Muscle of arm (tissue), 1 donor: ENCODE measurements at regions not wholly inside any gene's neighbourhood (a gene's known extent, or its start where the extent isn't known, plus 50 kb on each side); places are given as distances from the start of the nearest gene placed in this dataset.

Experiments
- DNase-seq: peaks from one replicate; pipeline ENCODE4 v3.0.0-alpha.2; 2013

GRCh38 chr1:173421286-173421685 is 55.8 kb upstream of the PRDX6 start:
- DNase-seq = no peak

- no peak for DNase-seq
Measured at GRCh38 chr1:173421789-173422188, 55.3 kb upstream of the PRDX6 start.

GRCh38 chr1:173422456-173422976 is 54.6 kb upstream of the PRDX6 start:
- no peak for DNase-seq

- no peak for DNase-seq
Measured at GRCh38 chr1:173423291-173423690, 53.8 kb upstream of the PRDX6 start.

DNA sequence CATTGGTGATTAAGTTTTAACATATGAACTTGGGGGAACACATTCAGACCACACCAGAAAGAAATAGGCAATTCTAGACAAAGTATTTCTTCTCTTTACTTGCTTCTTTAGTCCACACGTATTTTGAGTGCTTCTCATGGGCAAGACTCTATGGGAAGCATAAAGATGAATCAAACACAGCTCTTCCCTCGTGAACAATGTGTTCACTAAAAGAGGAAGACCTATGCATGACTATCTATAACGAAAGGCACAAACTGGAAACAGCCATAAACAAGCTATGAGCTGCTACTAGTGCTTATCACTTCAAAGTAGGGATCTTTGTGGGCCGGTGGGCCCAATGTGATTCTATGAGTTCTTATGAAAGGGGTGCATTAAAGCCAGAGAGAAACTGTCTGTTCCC is 53.0 kb upstream of the PRDX6 start:
- DNase-seq = no peak

DNA sequence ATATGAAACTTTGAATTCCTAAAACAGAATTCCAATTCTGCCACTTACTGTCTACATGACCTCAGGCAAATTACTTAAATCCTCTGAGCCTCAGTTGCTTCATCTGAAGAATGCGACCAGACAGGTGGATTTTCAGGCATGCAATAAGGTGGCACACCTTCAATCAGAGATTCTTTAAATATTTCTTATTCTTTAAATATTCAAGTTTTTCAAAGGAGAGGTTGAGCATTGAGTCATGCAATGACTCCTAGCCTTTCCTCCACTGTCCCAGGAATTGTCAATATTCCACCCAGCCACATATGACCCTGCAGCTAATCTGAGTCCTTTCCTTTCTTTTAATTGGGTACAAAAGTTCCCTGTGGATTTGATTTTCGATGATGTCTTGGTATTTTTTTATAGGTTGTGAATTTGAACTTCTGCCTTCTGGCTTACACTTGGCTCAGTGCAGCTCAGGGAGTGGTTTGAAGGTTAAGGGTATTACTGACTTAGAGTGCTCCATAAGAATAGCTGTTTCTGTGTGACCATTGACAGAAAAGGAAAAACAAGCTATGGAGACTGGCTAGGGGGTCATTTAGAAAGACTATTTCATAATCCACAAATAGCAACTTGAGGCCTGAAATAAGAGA is 52.2 kb upstream of the PRDX6 start:
- DNase-seq = no peak

- DNase-seq = no peak
Measured at GRCh38 chr1:173426057-173426456, 51.1 kb upstream of the PRDX6 start.

GRCh38 chr1:173427146-173428054 is 49.7 kb upstream of the PRDX6 start:
- no peak for DNase-seq
